Gastrocnemius medialis (tissue), 4 donors: ENCODE measurements at regions not wholly inside any gene's neighbourhood (a gene's known extent, or its start where the extent isn't known, plus 50 kb on each side); places are given as distances from the start of the nearest gene placed in this dataset.

Source experiments
- ATAC-seq, 2 donors: fragments of 150-250 bp; one replicate each; pipeline ENCODE4 v1.9.1; 2016
- DNase-seq, 2 donors: peaks; one replicate each; pipeline ENCODE4 v3.0.0-alpha.2; 2019
- H3K27ac ChIP-seq, 4 donors: fragments of 200-600 bp; sonication (generic); 1 replicate in 1 of 4; 2 replicates in 3 of 4; pipeline ENCODE4 v1.5.1; 2016 to 2018; ENCODE audit warnings: mild to moderate bottlenecking in 2 of 4, moderate library complexity in 1 of 4
- H3K27me3 ChIP-seq, 3 donors: fragments of 200-600 bp; sonication (generic) in 2 of 3; 1 replicate in 1 of 3; 2 replicates in 2 of 3; pipeline versions ENCODE4 v1.5.1 to v1.6.0; 2016 to 2019; ENCODE audit warnings: mild to moderate bottlenecking in 1 of 3, moderate library complexity in 1 of 3
- H3K36me3 ChIP-seq, 2 donors: fragments of 200-600 bp; sonication (generic) in 1 of 2; one replicate each; pipeline ENCODE4 v1.5.1; 2017 to 2018
- H3K4me1 ChIP-seq, 2 donors: fragments of 200-600 bp; sonication (generic) in 1 of 2; one replicate each; pipeline ENCODE4 v1.5.1; 2016 to 2017; ENCODE audit warnings: mild to moderate bottlenecking in 2 of 2
- H3K4me3 ChIP-seq, 4 donors: fragments of 200-600 bp; sonication (generic) in 3 of 4; 1 replicate in 1 of 4; 2 replicates in 3 of 4; pipeline ENCODE4 v1.5.1; 2016 to 2019; ENCODE audit warnings: mild to moderate bottlenecking in 2 of 4
- H3K9me3 ChIP-seq, 3 donors: fragments of 200-600 bp; sonication (generic) in 2 of 3; 1 replicate in 1 of 3; 2 replicates in 2 of 3; pipeline ENCODE4 v1.5.1; 2016 to 2019
- CTCF ChIP-seq, 5 experiments: fragments of 450-650 bp in 3 of 5; fragments of 200-600 bp in 2 of 5; sonication (generic) in 2 of 5; IDR thresholded peaks in 4 of 5; conservative IDR thresholded peaks in 1 of 5; 1 replicate in 4 of 5; 2 replicates in 1 of 5; pipeline ENCODE4 v1.5.1; 2016 to 2019; ENCODE audit warnings: antibody characterized with exemption in 5 of 5, mild to moderate bottlenecking in 3 of 5, moderate library complexity in 3 of 5
- POLR2A ChIP-seq, 2 donors: fragments of 450-650 bp; IDR thresholded peaks; one replicate each; pipeline ENCODE4 v1.6.1; 2017; ENCODE audit warnings: antibody characterized with exemption in 2 of 2, mild to moderate bottlenecking in 2 of 2, moderate library complexity in 2 of 2
- in situ Hi-C, 4 donors: fragments of 200-750 bp; cut with MboI; loops; one replicate each; pipeline versions ENCODE4 v1.15.0 to v1.8.0; 2017; ENCODE audit warnings: low sequenced_read_pairs in 4 of 4
- intact Hi-C: fragments of 100-400 bp; cut with DNase I; formaldehyde crosslinking; loops from one replicate; pipeline ENCODE4 v1.15.1; 2023; ENCODE audit warnings: low total_unique reads

- in situ Hi-C loops, result no loop called here
- peak; percentile 59 to 65 for DNase-seq
- peak overlapping the region; percentile 73 to 86 (median 79) for H3K27ac ChIP-seq
- no peak overlapping the region for H3K4me3 ChIP-seq
- H3K36me3 ChIP-seq, result no peaks in the 10 kb centered on the region
- TF ChIP-seq CTCF (IDR thresholded peaks at IDR 0.05 in 4 of 5, conservative IDR thresholded peaks at IDR 0.05 in 1 of 5) (no peak), POLR2A (IDR thresholded peaks at IDR 0.05) (no peak)
- H3K27me3 ChIP-seq, result no peaks in the 10 kb centered on the region
- intact Hi-C loops, result no loop called here
- peak; percentile 95 to 96 for ATAC-seq
- no peaks in the 10 kb centered on the region for H3K9me3 ChIP-seq
- peaks cover 28 to 52% of the 10 kb centered on the region in 2 donors for H3K4me1 ChIP-seq
Measured at GRCh38 chr2:16568998-16569784, 96.4 kb downstream of the CYRIA start.

- no peaks in the 10 kb centered on the region for H3K9me3 ChIP-seq
- TF ChIP-seq CTCF (IDR thresholded peaks at IDR 0.05 in 4 of 5, conservative IDR thresholded peaks at IDR 0.05 in 1 of 5) (no peak), POLR2A (IDR thresholded peaks at IDR 0.05) (no peak)
- H3K36me3 ChIP-seq, result no peaks in the 10 kb centered on the region
- no peak for ATAC-seq
- intact Hi-C loops (no loop called here), in situ Hi-C loops (no loop called here)
- H3K4me3 ChIP-seq, result no peak overlapping the region
- no peak for DNase-seq
- H3K27me3 ChIP-seq, result no peaks in the 10 kb centered on the region
- no peak overlapping the region for H3K27ac ChIP-seq
- H3K4me1 ChIP-seq, result peaks cover 15 to 36% of the 10 kb centered on the region in 2 donors
Measured at GRCh38 chr2:16566701-16567100, 98.9 kb downstream of the CYRIA start.

GRCh38 chr2:16565481-16565880 is 100.2 kb downstream of the CYRIA start:
- TF ChIP-seq POLR2A (IDR thresholded peaks at IDR 0.05), result no peak
- TF ChIP-seq CTCF (IDR thresholded peaks at IDR 0.05 in 4 of 5, conservative IDR thresholded peaks at IDR 0.05 in 1 of 5), result no peak
- Histone ChIP-seq H3K4me3 (no peak overlapping the region), H3K9me3 (no peaks in the 10 kb centered on the region), H3K4me1 (peaks cover 14 to 24% of the 10 kb centered on the region in 2 donors), H3K27ac (no peak overlapping the region), H3K27me3 (no peaks in the 10 kb centered on the region), H3K36me3 (peaks cover 0 to 10% of the 10 kb centered on the region in 2 donors)
- in situ Hi-C loops (no loop called here), intact Hi-C loops (no loop called here)
- no peak for ATAC-seq
- DNase-seq, result no peak

GRCh38 chr2:16561676-16562075 is 104.0 kb downstream of the CYRIA start:
- intact Hi-C loops, result no loop called here
- Histone ChIP-seq H3K27me3 (no peaks in the 10 kb centered on the region), H3K36me3 (peaks cover 0 to 32% of the 10 kb centered on the region in 2 donors), H3K27ac (no peak overlapping the region), H3K4me3 (no peak overlapping the region), H3K9me3 (no peaks in the 10 kb centered on the region), H3K4me1 (no peaks in the 10 kb centered on the region)
- in situ Hi-C loops, result no loop called here
- ATAC-seq (no peak), DNase-seq (no peak)
- TF ChIP-seq CTCF (IDR thresholded peaks at IDR 0.05 in 4 of 5, conservative IDR thresholded peaks at IDR 0.05 in 1 of 5), result no peak
- TF ChIP-seq POLR2A (IDR thresholded peaks at IDR 0.05), result no peak
